ENCODE measurements at regions not wholly inside any gene's neighbourhood (a gene's known extent, or its start where the extent isn't known, plus 50 kb on each side); places are given as distances from the start of the nearest gene placed in this dataset.
"Not testable (repeated sequence)": the region's sequence is repeated elsewhere in the genome, so short reads cannot be mapped to it uniquely, and the experiment has no call there.

DNA sequence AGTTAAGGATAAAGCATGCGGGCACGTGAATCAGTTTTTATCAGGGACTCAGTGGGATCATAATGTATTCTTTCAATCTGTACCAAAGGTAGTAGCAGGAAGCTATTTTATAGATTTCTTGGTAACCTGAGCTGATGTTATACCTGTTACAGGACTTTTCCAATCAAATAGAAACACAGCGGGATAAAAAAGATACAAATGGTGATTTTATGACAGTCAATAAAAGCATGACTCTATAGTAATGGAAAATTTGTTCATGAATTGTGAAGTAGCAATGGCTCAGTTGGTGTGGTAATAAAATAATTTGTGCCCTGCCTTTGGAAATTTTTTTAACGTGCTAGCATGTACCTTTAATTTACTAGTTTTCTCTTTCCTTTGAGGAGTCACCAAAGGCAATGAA is 300.7 kb upstream of the CELF2 start:
- Histone ChIP-seq H3K4me3 (ENCODE audit: low read length in 3 of 3) (no peak overlapping the region), H3K27ac (ENCODE audit: low read depth in 2 of 2, low read length in 2 of 2) (no peak overlapping the region), H3K9me3 (ENCODE audit: control insufficient read depth in 2 of 3, insufficient read depth in 1 of 3, low read length in 3 of 3) (no peaks in the 10 kb centered on the region), H3K27me3 (ENCODE audit: control insufficient read depth, insufficient read depth, low read length) (no peaks in the 10 kb centered on the region), H3K9ac (ENCODE audit: low read length in 3 of 3) (no peak overlapping the region), H3K4me1 (ENCODE audit: control insufficient read depth in 2 of 3, insufficient read depth in 2 of 3, low read depth in 1 of 3, low read length in 3 of 3) (no peaks in the 10 kb centered on the region), H3K36me3 (ENCODE audit: control insufficient read depth in 2 of 3, insufficient read depth in 3 of 3, low read length in 3 of 3) (no peaks in the 10 kb centered on the region)
- intact Hi-C loops (cut with DNase I): no loop called here
- FAIRE-seq (no peak), DNase-seq (no peak)
- TF ChIP-seq, protein P1, sequence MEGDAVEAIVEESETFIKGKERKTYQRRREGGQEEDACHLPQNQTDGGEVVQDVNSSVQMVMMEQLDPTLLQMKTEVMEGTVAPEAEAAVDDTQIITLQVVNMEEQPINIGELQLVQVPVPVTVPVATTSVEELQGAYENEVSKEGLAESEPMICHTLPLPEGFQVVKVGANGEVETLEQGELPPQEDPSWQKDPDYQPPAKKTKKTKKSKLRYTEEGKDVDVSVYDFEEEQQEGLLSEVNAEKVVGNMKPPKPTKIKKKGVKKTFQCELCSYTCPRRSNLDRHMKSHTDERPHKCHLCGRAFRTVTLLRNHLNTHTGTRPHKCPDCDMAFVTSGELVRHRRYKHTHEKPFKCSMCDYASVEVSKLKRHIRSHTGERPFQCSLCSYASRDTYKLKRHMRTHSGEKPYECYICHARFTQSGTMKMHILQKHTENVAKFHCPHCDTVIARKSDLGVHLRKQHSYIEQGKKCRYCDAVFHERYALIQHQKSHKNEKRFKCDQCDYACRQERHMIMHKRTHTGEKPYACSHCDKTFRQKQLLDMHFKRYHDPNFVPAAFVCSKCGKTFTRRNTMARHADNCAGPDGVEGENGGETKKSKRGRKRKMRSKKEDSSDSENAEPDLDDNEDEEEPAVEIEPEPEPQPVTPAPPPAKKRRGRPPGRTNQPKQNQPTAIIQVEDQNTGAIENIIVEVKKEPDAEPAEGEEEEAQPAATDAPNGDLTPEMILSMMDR (IDR thresholded peaks at IDR 0.05; ENCODE audit: borderline replicate concordance, extremely low read depth, insufficient read depth): no peak

DNA sequence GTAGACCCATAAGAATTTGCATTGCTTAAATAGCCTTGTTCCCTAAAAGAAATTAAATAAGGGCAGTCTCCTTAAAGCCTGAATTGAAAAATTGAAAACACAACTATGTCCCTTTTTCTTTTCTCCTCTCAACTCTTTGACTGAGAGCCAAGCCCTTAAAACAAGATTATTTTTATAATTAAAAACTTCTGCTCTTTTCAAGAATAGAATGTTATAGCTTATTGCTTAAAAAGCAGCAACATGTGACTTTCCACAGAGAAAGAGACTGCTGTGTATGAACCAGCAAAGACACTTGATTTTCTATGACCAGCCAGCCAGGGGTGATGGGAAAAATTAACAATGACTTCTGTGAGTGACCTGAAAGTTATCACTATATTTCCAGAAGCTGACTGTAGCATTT is 295.2 kb upstream of the CELF2 start:
- no peak overlapping the region for H3K27ac ChIP-seq (ENCODE audit: low read depth in 2 of 2, low read length in 2 of 2)
- H3K36me3 ChIP-seq (ENCODE audit: control insufficient read depth in 2 of 3, insufficient read depth in 3 of 3, low read length in 3 of 3): no peaks in the 10 kb centered on the region
- H3K27me3 ChIP-seq (ENCODE audit: control insufficient read depth, insufficient read depth, low read length): no peaks in the 10 kb centered on the region
- H3K4me1 ChIP-seq (ENCODE audit: control insufficient read depth in 2 of 3, insufficient read depth in 2 of 3, low read depth in 1 of 3, low read length in 3 of 3): no peaks in the 10 kb centered on the region
- peak in 1 of 5 donors; percentile 28 for DNase-seq
- no peak overlapping the region for H3K4me3 ChIP-seq (ENCODE audit: low read length in 3 of 3)
- intact Hi-C loops (cut with DNase I): no loop called here
- no peak overlapping the region for H3K9ac ChIP-seq (ENCODE audit: low read length in 3 of 3)
- TF ChIP-seq, protein P1 (IDR thresholded peaks at IDR 0.05; ENCODE audit: borderline replicate concordance, extremely low read depth, insufficient read depth): no peak
- FAIRE-seq: no peak
- H3K9me3 ChIP-seq (ENCODE audit: control insufficient read depth in 2 of 3, insufficient read depth in 1 of 3, low read length in 3 of 3): no peaks in the 10 kb centered on the region

DNA sequence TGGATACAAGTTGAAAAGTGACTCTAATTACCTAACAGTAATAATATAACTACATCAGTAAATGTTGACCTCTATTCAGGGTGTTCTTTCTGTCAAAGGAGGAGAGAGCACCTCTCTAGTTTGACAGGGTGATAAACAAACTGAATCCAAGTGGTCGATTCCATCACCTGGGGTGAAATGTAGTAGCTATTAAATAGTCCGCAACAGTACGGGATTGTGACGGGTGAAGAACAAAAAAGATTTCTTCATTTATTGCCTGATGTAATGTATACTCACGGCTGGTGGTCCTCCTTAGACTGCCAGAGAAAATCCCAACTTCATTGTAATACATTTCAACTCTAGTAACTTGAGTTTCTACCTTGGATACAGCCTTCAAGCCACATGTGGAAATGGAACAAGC is 292.5 kb upstream of the CELF2 start:
- Histone ChIP-seq H3K4me1 (ENCODE audit: control insufficient read depth in 2 of 3, insufficient read depth in 2 of 3, low read depth in 1 of 3, low read length in 3 of 3) (no peaks in the 10 kb centered on the region), H3K4me3 (ENCODE audit: low read length in 3 of 3) (no peak overlapping the region), H3K27me3 (ENCODE audit: control insufficient read depth, insufficient read depth, low read length) (no peaks in the 10 kb centered on the region), H3K27ac (ENCODE audit: low read depth in 2 of 2, low read length in 2 of 2) (no peak overlapping the region), H3K9me3 (ENCODE audit: control insufficient read depth in 2 of 3, insufficient read depth in 1 of 3, low read length in 3 of 3) (no peaks in the 10 kb centered on the region), H3K36me3 (ENCODE audit: control insufficient read depth in 2 of 3, insufficient read depth in 3 of 3, low read length in 3 of 3) (no peaks in the 10 kb centered on the region), H3K9ac (ENCODE audit: low read length in 3 of 3) (no peak overlapping the region)
- TF ChIP-seq, protein P1 (IDR thresholded peaks at IDR 0.05; ENCODE audit: borderline replicate concordance, extremely low read depth, insufficient read depth): no peak
- intact Hi-C loops (cut with DNase I): no loop called here
- FAIRE-seq (no peak), DNase-seq (no peak)

DNA sequence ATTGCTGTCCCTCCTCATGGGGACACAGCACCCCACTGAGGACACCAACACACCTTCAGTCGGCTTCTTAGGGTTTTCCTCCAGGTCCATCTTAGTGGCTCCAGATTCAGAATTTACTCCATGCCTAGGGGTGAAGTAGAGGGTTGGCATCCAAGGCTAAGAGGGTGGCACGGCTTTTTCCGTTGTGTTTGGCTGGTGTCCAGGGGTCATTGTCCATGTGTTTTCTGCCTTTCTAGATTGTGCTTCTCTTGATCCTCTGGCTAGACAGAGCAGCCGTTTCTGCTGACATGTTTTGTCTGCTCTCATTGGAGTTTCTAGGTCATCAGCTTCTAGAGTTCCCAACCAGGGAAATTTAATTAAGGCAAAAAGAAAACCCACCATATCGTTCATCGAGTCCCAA is 291.6 kb upstream of the CELF2 start:
- Histone ChIP-seq H3K4me3 (ENCODE audit: low read length in 3 of 3) (no peak overlapping the region), H3K27me3 (ENCODE audit: control insufficient read depth, insufficient read depth, low read length) (no peaks in the 10 kb centered on the region), H3K4me1 (ENCODE audit: control insufficient read depth in 2 of 3, insufficient read depth in 2 of 3, low read depth in 1 of 3, low read length in 3 of 3) (no peaks in the 10 kb centered on the region), H3K27ac (ENCODE audit: low read depth in 2 of 2, low read length in 2 of 2) (no peak overlapping the region), H3K9me3 (ENCODE audit: control insufficient read depth in 2 of 3, insufficient read depth in 1 of 3, low read length in 3 of 3) (no peaks in the 10 kb centered on the region), H3K36me3 (ENCODE audit: control insufficient read depth in 2 of 3, insufficient read depth in 3 of 3, low read length in 3 of 3) (no peaks in the 10 kb centered on the region), H3K9ac (ENCODE audit: low read length in 3 of 3) (no peak overlapping the region)
- no peak for FAIRE-seq
- no peak for DNase-seq
- TF ChIP-seq, protein P1 (IDR thresholded peaks at IDR 0.05; ENCODE audit: borderline replicate concordance, extremely low read depth, insufficient read depth): no peak
- intact Hi-C loops (cut with DNase I): no loop called here

DNA sequence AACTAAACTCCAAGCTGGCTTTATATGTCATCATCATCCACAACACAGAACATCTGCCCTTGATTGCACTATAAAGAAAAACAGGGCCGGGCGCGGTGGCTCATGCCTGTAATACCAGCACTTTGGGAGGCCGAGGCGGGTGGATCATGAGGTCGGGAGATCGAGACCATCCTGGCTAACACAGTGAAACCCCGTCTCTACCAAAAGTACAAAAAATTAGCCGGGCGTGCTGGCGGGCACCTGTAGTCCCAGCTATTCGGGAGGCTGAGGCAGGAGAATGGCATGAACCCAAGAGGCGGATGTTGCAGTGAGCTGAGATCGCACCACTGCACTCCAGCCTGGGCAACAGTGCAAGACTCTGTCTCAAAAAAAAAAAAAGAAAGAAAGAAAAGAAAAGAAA is 290.3 kb upstream of the CELF2 start:
- H3K4me3 ChIP-seq (ENCODE audit: low read length in 3 of 3); intact Hi-C loops (cut with DNase I); FAIRE-seq; H3K27me3 ChIP-seq (ENCODE audit: control insufficient read depth, insufficient read depth, low read length); H3K27ac ChIP-seq (ENCODE audit: low read depth in 2 of 2, low read length in 2 of 2); H3K36me3 ChIP-seq (ENCODE audit: control insufficient read depth in 2 of 3, insufficient read depth in 3 of 3, low read length in 3 of 3); DNase-seq; H3K4me1 ChIP-seq (ENCODE audit: control insufficient read depth in 2 of 3, insufficient read depth in 2 of 3, low read depth in 1 of 3, low read length in 3 of 3); H3K9me3 ChIP-seq (ENCODE audit: control insufficient read depth in 2 of 3, insufficient read depth in 1 of 3, low read length in 3 of 3); H3K9ac ChIP-seq (ENCODE audit: low read length in 3 of 3): not testable (repeated sequence)

Data from kidney (tissue), 13 donors.